HFF-Myc (cell line): ENCODE measurements at regions not wholly inside any gene's neighbourhood (a gene's known extent, or its start where the extent isn't known, plus 50 kb on each side); places are given as distances from the start of the nearest gene placed in this dataset.

ENCODE experiments used
- DNase-seq: peaks from one replicate; pipeline ENCODE4 v3.0.0-alpha.2; 2011; ENCODE audit warnings: low read depth; ENCODE audit errors: extremely low read depth
- H3K4me3 ChIP-seq: replicated peaks from 2 replicates; pipeline ENCODE4 v1.5.1; 2011; ENCODE audit warnings: low read depth, mild to moderate bottlenecking, control low read depth, low read length
- CTCF ChIP-seq: IDR thresholded peaks from 2 replicates; pipeline ENCODE4 v1.5.1; 2012; ENCODE audit warnings: mild to moderate bottlenecking, low read depth, low read length, control low read depth; ENCODE audit errors: missing control alignments

GRCh38 chr12:23423796-23424195 is 525.7 kb downstream of the SOX5 start:
- no peak overlapping the region for H3K4me3 ChIP-seq
- DNase-seq = no peak
- no peak for TF ChIP-seq CTCF

- H3K4me3 ChIP-seq = no peak overlapping the region
- TF ChIP-seq CTCF = no peak
- no peak for DNase-seq
Measured at GRCh38 chr12:23424685-23425084, 524.8 kb downstream of the SOX5 start.

- H3K4me3 ChIP-seq = no peak overlapping the region
- DNase-seq = no peak
- TF ChIP-seq CTCF = no peak
Measured at GRCh38 chr12:23426328-23426727, 523.1 kb downstream of the SOX5 start.

- DNase-seq = no peak
- H3K4me3 ChIP-seq = no peak overlapping the region
- TF ChIP-seq CTCF = no peak
Measured at GRCh38 chr12:23428758-23429157, 520.7 kb downstream of the SOX5 start.

- DNase-seq = no peak
- no peak for TF ChIP-seq CTCF
Measured at GRCh38 chr12:23431006-23431405, 518.5 kb downstream of the SOX5 start.

GRCh38 chr12:23433121-23433520 is 516.3 kb downstream of the SOX5 start:
- no peak for DNase-seq
- no peak overlapping the region for H3K4me3 ChIP-seq
- no peak for TF ChIP-seq CTCF

More at GRCh38 chr12:23431006-23431405, 518.5 kb downstream of the SOX5 start:
- no peak overlapping the region for H3K4me3 ChIP-seq

- DNase-seq = no peak
- no peak for TF ChIP-seq CTCF
- no peak overlapping the region for H3K4me3 ChIP-seq
Measured at GRCh38 chr12:23434154-23434553, 515.3 kb downstream of the SOX5 start.
